DND-41 (cell line): ENCODE measurements at regions not wholly inside any gene's neighbourhood (a gene's known extent, or its start where the extent isn't known, plus 50 kb on each side); places are given as distances from the start of the nearest gene placed in this dataset.

ENCODE experiments used
- CTCF ChIP-seq: IDR thresholded peaks from 2 replicates; pipeline ENCODE4 v1.5.1; 2012; ENCODE audit warnings: borderline replicate concordance, low read length, moderate library complexity, mild to moderate bottlenecking; ENCODE audit not compliant: poor library complexity, severe bottlenecking; ENCODE audit errors: extremely low read depth
- EZH2 ChIP-seq: IDR thresholded peaks from 3 replicates; pipeline ENCODE4 v1.6.1; 2012; ENCODE audit warnings: borderline replicate concordance, low read depth, mild to moderate bottlenecking, moderate library complexity, low read length, inconsistent platforms; ENCODE audit not compliant: severe bottlenecking

DNA sequence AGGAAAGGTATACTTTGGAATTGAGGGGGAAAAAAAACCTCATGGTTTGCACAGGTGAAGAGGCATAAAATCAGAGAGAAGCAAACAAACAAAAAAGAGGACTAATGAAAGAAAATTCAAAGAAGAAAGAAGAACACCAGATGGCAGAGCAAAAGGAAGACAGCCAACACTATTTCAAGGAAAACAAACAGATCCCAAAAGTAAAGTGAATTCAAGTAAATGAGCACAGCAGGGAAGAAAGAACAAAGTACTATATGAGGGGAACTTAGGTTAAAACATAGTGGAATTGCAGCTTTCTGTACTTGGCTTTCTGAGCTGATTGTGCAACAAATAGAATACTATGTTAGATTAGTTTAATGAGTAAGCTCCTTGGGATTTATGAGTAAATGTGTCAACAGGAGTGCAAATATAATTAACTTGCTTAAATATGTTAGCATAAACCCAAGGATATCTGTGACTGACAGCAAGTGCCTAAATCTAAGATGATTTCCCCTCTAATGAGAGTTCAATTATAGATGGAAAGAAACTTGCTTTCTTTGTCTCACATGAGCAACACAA is 404.6 kb upstream of the CNTN5 start:
- TF ChIP-seq EZH2, result no peak
- no peak for TF ChIP-seq CTCF
